ENCODE measurements at regions not wholly inside any gene's neighbourhood (a gene's known extent, or its start where the extent isn't known, plus 50 kb on each side); places are given as distances from the start of the nearest gene placed in this dataset.
"Not testable (repeated sequence)": the region's sequence is repeated elsewhere in the genome, so short reads cannot be mapped to it uniquely, and the experiment has no call there.

DNA sequence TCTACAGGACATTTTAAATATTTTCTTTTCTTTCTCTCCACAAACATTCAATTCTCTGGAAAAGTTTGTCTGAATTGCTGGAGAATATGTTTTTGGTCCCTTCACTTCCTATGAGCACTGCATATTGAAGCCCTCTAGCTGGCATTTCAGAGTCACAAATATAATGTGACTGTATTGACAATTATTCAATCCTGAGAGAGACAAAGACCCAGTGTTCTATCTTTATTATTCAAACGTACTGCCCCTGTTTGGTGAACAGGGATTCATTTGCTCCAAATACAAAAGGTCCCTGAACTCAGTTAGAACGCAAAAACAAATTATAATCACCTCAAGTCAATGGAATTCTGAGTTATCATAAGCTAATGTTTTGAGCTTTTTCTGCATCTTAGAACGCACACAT is 173.1 kb upstream of the CDIN1 start:
- no peak for DNase-seq (ENCODE audit: low read depth)

DNA sequence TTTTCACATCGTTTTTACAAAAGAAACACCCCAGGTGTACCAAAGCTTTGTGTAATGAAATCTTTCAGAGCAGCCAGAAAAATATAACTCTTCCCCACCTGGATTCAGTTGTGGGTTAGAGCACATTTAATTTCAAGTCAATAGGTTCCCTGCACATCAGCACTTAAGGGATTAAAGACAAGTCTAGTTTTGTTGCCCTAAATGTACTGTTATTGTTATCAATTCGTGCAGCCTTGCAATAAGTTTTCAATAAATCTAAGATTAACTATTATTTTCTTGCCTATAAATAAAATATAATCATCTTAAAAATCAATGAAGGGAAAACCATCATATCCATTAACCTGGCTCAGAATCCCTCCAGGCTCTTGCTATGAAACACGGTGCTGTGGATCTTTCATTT is 172.5 kb upstream of the CDIN1 start:
- DNase-seq (ENCODE audit: low read depth) = no peak

DNA sequence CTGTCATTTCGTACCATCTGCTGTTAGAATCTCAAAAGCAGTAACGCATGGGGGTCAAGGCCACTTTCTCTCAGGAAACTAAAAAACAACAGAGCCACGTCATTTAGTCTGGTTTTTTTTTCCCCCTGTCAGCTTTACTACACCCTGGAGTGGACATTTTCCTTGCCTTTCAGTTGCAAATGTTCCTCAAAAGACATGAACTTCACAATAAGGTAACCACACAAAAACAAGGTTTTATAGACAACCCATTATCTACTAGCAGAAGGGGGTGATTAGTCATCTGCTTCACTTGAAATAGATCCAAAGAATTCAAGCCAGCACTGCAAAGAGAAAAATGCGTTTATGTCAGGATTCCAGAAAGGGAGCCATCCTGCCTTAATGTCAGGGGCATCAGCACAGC is 171.8 kb upstream of the CDIN1 start:
- no peak for DNase-seq (ENCODE audit: low read depth)

DNA sequence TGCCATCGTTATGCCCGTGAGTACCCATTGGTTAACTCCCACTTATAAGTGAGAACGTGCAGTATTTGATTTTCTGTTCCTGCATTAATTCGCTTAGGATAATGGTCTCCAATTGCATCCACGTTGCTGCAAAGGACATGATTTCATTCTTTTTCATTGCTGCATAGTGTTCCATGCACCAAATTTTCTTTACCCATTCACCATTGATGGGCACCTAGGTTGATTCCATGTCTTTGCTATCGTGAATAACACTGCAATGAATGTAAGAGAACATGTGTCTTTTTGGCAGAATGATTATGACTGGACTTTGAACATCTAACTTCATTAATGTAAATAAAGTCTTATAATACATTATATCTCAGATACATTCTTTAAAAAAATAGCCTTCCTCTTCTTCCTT is 169.6 kb upstream of the CDIN1 start:
- DNase-seq (ENCODE audit: low read depth) = no peak

DNA sequence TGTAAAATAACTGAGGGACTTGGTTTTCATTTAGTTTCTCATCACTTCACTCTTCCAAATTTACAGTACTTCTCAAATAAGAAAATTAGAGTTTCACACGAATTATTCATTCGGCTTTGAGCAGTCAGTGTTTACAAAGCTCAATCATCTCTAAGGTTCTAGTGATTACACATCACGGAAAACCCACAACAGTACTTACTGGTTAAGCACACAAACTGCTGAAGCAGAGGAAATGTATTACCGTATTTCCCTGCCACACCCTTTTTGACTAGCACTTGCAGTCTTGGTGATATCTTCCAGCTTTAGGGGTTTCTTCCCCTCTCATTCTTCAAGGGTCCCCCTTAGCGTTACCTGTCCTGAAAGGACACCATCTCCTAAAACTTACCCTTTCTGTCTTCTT is 164.8 kb upstream of the CDIN1 start:
- DNase-seq (ENCODE audit: low read depth) = no peak

DNA sequence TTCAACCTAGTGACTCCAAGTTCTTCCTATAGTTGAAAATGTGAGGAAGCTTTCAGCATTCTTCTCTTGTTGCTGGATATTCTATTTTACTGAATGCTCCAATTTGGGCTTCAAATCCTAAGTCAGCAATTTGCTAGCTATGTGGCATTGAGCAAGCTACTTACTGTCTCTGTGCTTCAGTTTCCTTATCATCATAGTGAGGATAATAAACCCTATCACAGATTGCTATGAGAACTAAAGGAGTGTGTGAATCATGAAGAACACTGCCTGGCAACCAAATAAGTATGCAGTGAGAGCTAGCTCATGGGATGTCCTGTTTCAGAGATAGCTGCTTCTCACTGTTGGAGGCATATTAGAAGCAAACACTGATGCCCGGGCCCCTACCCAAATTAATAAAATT is 163.8 kb upstream of the CDIN1 start:
- DNase-seq (ENCODE audit: low read depth) = no peak

DNA sequence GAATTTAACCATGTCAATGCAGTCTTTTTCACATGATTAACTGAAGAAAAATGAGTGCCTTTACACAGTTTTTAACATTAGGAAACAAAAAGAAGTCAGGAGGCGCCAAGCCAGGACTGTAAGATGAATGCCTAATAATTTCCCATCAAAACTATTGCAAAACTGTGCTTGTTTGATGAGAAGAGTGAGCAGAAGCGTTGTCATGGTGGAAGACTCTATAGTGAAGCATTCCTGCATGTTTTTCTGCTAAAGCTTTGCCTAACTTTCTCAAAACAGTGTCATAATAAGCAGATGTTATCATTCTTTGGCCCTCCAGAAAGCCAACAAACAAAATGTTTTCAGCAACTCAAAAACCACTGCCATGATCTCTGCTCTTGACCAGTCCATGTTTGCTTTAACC is 156.8 kb upstream of the CDIN1 start:
- DNase-seq (ENCODE audit: low read depth) = no peak

DNA sequence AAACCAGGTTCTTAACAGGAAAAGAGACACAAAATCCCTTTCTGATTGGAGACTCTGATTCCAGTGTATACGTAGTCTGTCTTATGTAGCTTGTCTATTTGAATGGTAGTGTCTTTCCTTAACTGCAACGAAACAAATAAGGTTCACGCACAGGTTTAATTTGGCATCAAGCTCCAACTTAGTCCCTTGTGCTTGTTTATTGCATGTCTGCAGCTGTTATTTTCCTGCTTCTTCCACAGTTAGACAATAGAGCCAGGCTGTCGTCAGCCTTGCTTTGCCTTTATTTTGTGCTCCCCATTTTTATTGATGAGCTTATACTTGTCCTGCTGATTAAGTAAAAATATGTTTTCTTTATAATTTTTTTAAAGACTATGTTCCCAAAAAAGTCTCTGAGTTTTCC is 152.7 kb upstream of the CDIN1 start:
- DNase-seq (ENCODE audit: low read depth) = no peak

DNA sequence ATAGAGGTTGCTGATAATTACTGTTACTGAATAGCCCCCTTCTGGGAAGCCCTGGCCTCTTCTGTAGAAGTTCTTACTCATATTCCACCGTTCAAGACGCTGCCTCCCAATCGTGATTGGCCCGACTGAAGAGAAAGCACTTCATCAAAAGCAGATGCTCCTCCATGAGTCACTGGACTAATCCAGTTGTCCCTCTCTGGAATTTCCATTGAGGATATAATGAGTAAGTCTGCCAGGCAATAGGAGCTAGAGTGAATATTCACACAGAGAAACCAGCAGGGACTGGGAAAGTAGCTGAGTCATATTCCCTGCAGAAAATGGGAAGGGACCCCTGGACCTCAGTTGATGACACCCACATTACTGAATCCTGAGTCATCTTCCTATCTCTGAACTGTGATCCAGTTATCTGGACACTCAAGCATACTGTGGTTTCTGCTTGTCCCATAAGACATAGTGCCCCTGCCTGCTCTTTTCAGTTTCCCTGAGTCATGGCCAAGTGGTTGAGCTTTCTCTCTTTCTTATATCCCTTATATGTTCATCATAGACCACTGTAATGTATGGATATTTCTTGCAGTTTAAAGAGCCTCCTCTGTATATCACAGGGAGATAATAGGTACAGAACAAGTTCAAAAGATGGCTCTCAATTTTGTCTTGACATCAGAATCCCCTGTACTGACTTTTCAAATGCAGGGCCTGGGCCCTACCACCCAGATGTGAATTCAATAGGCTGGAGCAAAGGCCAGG is 151.2 kb upstream of the CDIN1 start:
- DNase-seq (ENCODE audit: low read depth) = no peak

DNA sequence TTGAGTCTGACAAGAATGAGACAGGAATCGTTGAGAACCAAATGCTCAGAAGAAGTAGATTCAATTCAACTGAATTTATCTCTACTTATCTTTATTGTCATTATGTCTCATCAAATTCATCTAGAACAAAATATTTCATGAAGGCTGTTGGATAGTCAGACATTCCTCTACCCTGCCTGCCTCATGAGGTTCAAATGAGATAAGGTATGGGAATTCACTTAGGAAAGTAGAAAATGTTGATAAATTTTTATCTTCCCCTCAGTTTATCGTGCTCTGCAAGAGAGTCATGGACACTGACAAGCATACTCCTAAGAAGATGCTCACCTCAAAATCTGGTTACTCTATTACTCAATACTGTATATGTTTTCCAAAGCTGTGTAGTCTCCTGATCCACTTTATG is 149.7 kb upstream of the CDIN1 start:
- no peak for DNase-seq (ENCODE audit: low read depth)

DNA sequence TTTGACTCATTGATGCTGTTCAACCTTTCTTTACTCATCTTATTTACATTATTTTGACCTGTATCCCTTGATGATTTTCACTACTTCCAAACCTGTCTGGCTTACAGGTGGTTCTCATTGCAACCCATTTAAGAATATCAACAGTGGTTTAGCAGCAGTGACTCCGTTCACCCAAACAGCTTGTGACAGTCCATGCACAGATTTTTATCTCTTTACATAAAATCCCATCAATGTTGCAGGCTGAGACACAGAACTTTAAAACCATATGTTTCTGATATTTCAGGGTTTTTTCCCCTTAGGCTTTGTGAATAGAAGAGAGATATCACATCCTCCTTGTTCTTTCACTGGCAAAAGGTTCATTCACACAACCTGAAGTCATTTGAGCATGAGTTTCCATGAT is 149.1 kb upstream of the CDIN1 start:
- DNase-seq (ENCODE audit: low read depth) = no peak

DNA sequence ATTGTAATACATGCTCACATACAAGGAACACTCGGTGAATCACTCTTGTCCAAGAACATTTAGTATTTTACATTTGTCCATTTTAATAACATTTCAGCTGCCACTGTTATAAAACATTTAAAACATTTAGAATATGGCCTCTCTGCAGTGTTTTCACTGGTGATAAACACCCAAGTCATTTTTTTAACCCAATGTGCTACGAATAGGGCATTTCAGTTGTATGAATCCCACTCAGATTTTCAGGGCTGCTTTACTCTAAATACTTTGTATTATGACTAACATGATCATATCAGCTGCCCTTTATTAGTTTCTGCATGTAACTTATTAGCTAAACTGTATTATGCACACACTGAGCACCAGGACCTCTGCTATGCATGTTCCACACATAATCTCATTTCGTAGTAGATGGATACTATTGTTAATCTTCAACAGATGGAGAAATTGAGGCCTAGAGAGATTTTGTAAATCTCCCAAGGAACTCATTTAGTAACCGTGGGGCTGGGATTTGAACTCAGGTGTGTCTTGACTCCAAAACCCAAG is 148.6 kb upstream of the CDIN1 start:
- no peak for DNase-seq (ENCODE audit: low read depth)

DNA sequence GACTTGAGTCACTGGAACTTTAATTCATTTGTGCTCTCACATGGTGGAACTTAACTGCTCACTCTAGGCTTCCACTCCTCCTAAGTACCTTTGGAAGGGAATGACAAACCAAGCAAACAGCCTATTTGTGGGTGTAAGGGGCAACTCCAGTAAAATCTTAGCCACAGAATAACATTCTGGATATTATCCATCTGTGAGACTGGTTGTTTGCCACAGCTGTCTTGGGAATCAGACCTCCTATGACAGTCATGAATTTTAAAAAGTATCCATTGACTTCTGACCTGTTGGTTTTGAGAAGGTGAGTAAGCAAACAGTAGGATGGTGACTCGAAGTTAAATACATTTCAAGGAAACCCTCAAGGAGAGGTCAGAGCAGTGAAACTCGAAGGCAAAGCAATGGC is 147.3 kb upstream of the CDIN1 start:
- no peak for DNase-seq (ENCODE audit: low read depth)

DNA sequence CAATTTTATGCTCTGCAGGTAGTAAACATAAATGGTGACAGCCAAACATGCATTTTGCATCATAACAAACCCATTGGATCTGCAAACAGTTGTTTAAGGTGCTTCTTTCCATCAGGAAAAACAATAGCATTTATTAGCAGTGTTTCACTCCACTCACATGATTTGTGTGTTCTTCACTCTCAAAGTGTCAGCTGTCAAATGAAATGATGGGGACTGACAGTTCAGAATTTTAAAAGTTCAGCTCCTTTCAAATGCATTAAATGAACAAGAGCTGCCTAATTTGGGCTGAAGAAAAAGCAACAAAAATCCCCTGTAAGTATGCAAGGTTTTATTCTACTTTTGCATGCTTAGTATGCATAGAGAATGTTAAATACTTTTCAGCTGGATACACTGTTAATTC is 145.2 kb upstream of the CDIN1 start:
- no peak for DNase-seq (ENCODE audit: low read depth)

DNA sequence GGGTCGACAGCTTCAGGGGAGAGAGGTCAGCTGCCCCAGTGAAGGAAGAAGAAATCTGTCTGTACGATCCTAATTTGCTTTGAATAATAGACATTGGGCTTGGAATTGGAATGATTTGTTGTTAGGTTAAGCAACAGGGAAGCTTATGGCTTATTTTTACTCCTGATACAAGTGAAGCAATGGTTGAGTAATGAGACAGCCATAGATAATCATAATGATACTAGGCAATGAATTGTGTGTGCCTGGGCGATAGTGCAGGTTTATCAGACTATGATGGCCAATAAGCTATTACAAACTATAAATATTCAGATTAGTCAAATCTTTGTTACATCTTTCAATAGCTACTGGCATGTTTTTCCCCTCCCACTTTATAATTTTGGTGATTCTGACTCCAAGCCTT is 140.9 kb upstream of the CDIN1 start:
- no peak for DNase-seq (ENCODE audit: low read depth)

DNA sequence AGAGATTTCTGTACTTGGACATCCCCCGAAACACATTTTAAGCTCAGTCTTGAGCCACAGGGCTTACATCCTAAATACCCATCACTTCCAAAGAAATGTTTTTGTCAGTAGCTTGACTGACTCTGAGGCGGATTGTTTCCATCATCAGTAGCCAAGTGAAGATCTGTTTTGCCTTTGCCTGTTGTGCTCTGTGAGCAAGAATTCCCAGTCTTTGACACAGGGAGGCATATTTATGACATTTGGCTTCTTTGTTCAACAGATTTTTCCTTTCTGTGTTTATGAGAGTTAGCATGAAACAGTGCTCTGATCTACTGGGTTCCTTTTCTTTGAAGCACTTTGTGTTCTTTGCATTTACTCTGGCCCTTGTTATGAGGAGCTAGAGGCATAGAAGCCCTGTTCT is 132.1 kb upstream of the CDIN1 start:
- DNase-seq (ENCODE audit: low read depth) = no peak

DNA sequence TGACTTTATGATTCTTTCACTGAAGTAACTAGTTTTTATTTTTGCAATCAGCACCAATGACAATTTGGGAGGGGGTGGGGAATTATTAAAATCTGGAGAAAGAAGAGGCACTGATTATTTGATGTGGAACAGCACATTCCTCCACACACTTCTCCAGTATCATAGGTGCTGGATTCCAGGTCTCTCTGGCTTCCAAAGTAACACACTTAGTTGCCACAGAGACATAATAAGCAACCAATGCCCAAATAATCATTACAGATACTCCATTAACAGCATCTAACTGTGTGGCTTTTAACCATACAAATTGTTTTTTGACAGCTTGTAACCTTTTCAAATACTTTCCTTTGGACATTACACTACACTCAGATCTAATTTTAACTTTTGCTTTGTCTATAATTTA is 131.0 kb upstream of the CDIN1 start:
- no peak for DNase-seq (ENCODE audit: low read depth)

DNA sequence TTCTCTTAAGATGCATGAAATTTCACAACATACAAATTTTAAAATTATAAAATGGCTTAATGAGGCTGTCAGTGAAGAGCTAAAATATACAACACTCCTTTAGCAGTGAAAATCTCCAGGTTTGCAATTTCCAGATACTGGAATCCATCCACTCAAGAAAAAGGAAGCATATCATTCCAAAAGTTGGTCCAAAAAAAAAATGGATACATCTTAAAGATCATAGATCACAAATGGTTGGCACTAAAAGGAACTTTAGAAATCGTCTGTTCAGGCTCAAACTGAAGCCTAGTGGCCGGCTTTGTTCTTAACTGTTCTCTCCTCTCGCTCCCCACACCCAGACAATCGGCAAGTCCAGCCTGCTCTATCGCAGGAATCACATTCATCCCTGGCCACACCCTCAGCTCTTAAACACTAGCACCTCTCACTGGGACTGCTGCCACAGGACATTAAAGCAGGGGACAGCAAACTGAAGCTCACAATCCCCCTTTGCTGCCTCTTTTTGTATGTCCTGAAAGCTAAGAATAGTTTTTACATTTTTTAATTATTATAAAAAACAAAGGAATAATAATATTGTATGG is 130.3 kb upstream of the CDIN1 start:
- DNase-seq (ENCODE audit: low read depth) = no peak

DNA sequence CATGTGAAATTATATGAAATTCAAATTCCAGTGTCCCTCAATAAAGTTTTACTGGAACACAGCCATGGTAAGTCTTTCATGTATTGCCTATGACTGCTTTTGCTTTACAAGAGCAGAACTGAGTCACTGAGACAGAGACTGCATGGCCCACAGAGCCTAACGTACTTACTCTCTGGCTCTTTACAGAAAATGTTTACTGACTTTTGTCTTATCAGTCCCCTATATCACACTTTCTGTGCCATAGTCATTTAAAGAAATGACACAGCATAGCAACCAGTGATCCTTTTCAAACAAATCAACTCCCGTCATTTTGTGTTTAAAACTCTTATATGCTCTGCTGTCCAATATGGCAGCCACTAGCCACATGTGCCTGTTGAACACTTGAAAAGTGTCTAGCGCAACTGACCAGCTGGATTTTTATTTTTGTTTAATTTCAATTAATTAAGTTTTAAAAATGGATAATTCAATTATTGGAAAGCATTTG is 129.7 kb upstream of the CDIN1 start:
- DNase-seq (ENCODE audit: low read depth) = no peak

DNA sequence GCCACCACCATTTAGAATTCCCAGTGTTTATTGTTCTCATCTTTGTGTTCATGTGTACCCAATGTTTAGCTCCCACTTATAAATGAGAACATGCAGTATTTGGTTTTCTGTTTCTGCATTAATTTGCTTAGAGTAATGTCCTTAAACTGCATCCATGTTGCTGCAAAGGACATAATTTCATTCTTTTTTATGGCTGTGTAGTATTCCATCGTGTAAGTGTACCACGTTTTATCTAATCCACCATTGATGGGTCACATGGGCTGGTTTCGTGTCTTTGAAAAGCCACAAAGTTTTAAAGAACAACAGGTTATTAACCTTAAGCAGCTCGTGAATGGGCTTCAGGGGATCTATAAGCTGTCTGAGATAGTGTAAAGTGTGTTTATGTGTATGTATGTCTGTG is 125.2 kb upstream of the CDIN1 start:
- DNase-seq (ENCODE audit: low read depth) = not testable (repeated sequence)

DNA sequence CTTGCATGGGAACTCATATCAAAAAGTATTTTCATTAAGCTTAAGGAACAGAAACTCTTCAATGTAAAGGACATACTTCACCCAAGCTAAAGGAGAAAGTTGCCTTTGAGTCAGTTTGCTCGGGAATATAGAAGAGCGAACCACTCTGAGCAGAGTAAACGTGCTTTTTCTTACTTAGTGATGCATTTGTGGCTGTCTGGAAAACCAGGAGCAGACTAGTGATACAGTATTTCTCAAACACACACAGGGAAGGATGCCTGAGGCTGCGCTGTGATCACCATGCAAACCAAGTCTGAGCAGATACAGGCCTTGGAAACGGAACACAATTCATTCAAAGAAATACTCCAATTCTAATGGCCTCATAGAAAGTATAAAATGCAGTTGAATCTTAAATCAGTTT is 121.0 kb upstream of the CDIN1 start:
- no peak for DNase-seq (ENCODE audit: low read depth)

DNA sequence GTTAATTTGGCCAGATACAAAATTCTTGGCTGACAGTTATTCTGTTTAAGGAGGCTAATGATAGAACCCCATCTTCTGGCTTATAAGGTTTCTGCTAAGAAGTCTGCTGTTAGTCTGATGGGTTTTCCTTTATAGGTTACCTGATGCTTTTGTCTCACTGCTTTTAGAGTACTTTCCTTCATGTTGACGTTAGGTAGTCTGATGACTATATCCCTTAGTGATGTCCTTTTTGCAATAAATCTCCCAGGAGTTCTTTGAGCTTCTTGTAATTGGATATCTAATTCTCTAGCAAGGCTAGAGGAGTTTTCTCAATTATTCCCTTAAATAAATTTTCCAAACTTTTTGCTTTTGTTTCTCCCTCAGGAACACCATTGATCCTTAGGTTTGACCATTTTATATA is 114.1 kb upstream of the CDIN1 start:
- DNase-seq (ENCODE audit: low read depth) = no peak

DNA sequence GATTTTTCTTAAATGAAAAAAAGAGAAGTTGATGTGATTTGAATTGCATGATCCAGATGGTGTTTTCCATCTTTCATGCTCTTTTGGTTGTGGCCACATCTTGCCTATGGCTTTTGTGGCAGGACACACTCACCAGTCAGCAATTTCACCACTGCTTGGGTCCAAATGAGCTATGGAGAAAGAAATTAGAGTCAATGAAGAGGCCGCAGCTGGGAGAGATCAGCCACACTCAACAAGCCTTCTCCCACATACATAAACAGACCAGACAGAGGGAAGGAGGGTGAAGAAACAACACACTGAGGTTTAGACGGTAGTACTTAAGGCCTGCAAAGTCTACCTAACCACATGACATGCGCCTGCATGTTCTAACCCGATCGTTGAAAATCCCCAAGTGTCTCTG is 110.7 kb upstream of the CDIN1 start:
- DNase-seq (ENCODE audit: low read depth) = no peak
